Esophagus (tissue), 2 donors: ENCODE measurements at regions not wholly inside any gene's neighbourhood (a gene's known extent, or its start where the extent isn't known, plus 50 kb on each side); places are given as distances from the start of the nearest gene placed in this dataset.

Experiments used
- H3K27ac ChIP-seq, 2 donors: one replicate each; pipeline ENCODE4 v1.5.1; 2013; ENCODE audit warnings: low read depth in 2 of 2, mild to moderate bottlenecking in 2 of 2, inconsistent platforms in 1 of 2, low read length in 1 of 2, moderate library complexity in 1 of 2
- H3K27me3 ChIP-seq, 2 donors: one replicate each; pipeline ENCODE4 v1.6.1; 2013; ENCODE audit warnings: low read length in 2 of 2, control low read depth in 1 of 2, mild to moderate bottlenecking in 1 of 2; ENCODE audit not compliant: insufficient read depth in 2 of 2, control insufficient read depth in 1 of 2
- H3K36me3 ChIP-seq, 2 donors: one replicate each; pipeline ENCODE4 v1.6.1; 2013; ENCODE audit warnings: low read length in 1 of 2; ENCODE audit not compliant: control insufficient read depth in 2 of 2, insufficient read depth in 2 of 2
- H3K4me1 ChIP-seq, 2 donors: one replicate each; pipeline ENCODE4 v1.6.1; 2013; ENCODE audit warnings: low read length in 1 of 2; ENCODE audit not compliant: control insufficient read depth in 2 of 2, insufficient read depth in 2 of 2
- H3K4me3 ChIP-seq, 2 donors: one replicate each; pipeline ENCODE4 v1.5.1; 2013; ENCODE audit warnings: low read length in 2 of 2, mild to moderate bottlenecking in 2 of 2, low read depth in 1 of 2, moderate library complexity in 1 of 2
- H3K9me3 ChIP-seq, 2 donors: one replicate each; pipeline ENCODE4 v1.6.1; 2013; ENCODE audit warnings: mild to moderate bottlenecking in 2 of 2, low read depth in 1 of 2, low read length in 1 of 2, moderate library complexity in 1 of 2; ENCODE audit not compliant: control insufficient read depth in 2 of 2, insufficient read depth in 1 of 2
- WGBS, 2 donors: extraction: QIAGEN DNeasy Blood & Tissue Kit; methylation state at CpG; one replicate each; pipeline ENCODE4 v1.1.7; 2013; 5-methylcytosine and 5-hydroxymethylcytosine counted together
- donor health status: healthy with polysubstance abuse.
- donor health status: Bipolar disorder and iron deficiency.

DNA sequence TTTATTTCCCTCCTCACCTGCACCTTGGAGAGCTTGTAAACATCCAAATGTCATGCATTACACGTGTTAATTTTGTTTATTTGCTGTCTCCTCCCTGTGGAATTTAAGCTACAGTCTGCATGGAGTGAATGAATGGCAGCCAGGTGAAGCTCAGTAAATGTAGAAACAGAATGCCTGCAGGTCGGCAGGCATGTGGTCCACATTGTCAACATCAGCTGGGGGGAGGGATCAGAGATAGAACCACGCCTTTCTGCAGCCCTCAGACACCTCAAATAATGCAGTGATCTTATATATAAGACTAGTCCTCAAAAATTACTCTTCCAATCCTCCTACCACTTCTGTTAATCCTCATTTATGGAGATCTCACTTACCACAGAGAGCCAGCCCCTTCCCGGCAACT, 131.2 kb upstream of the KIT start:
- no peaks in the 10 kb centered on the region for H3K9me3 ChIP-seq
- H3K4me3 ChIP-seq = no peak overlapping the region
- peaks cover 0 to 3% of the 10 kb centered on the region in 2 donors for H3K4me1 ChIP-seq
- H3K27ac ChIP-seq = no peak overlapping the region
- H3K27me3 ChIP-seq = no peaks in the 10 kb centered on the region
- H3K36me3 ChIP-seq = no peaks in the 10 kb centered on the region
- WGBS, 2 donors = 54 to 58% methylated on average over 4 of the region's 4 CpGs

DNA sequence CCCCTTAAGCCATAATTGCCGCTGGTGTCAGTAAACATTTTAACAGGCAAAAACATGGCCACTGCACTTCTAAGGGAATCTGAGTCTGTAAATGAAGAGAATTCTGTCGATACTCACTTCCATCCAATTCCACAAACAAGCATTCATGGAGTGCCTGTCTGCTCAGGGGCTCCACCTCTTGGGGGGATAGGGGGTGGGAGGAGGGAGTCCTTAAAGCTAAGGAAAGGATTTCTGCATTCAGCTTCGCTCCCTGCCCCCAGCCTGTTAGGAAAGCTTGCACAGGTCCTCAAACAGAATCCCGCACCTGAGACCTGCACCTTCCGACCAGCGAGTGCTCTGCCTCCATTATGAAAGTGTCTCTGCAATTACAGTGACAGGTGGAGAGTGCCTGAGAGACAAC, 130.2 kb upstream of the KIT start:
- no peaks in the 10 kb centered on the region for H3K36me3 ChIP-seq
- no peak overlapping the region for H3K4me3 ChIP-seq
- no peak overlapping the region for H3K27ac ChIP-seq
- H3K4me1 ChIP-seq = peaks cover 0 to 3% of the 10 kb centered on the region in 2 donors
- H3K9me3 ChIP-seq = no peaks in the 10 kb centered on the region
- H3K27me3 ChIP-seq = no peaks in the 10 kb centered on the region
- 82 to 85% methylated on average over 6 of the region's 6 CpGs for WGBS, 2 donors

DNA sequence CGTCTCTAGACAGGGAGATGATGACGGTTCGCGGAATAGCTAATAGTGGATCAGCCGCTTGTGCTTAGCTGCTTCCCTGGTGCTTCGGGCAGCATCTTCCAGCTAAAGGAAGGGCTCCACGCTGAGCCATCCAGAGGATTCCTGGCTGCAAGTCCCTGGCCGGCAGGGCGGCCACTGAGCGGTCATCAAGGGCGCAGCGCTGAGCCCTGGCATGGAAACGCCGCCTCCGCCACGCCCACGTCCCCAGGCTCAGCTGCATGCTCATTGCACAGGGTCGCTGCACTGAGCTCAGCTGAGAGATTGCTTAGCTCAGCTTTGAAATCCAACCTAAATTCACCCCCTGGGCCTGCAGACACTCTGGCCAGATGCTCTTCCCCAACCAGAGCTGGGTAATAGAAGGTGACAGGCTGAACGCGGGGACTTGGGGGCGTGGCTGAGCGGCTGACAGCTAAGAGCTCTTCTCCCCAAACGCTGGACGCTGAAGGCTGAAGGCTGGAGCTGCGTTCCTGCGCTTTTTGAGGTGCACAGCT, 118.2 kb upstream of the KIT start:
- Histone ChIP-seq H3K27me3 (no peaks in the 10 kb centered on the region), H3K27ac (no peak overlapping the region), H3K4me3 (peak overlapping the region; percentile 35 to 44), H3K4me1 (peaks cover 2 to 5% of the 10 kb centered on the region in 2 donors), H3K36me3 (no peaks in the 10 kb centered on the region), H3K9me3 (no peaks in the 10 kb centered on the region)
- WGBS, 2 donors = 8 to 11% methylated on average over 26 of the region's 26 CpGs

- Histone ChIP-seq H3K27me3 (no peaks in the 10 kb centered on the region), H3K4me1 (peaks cover 2 to 5% of the 10 kb centered on the region in 2 donors), H3K27ac (no peak overlapping the region), H3K9me3 (no peaks in the 10 kb centered on the region), H3K4me3 (no peak overlapping the region), H3K36me3 (no peaks in the 10 kb centered on the region)
- 62 to 76% methylated on average over 2 of the region's 2 CpGs for WGBS, 2 donors
Observed at GRCh38 chr4:54540931-54541330, 116.8 kb upstream of the KIT start.

- no peaks in the 10 kb centered on the region for H3K36me3 ChIP-seq
- no peak overlapping the region for H3K4me3 ChIP-seq
- peaks cover 5 to 6% of the 10 kb centered on the region in 2 donors for H3K4me1 ChIP-seq
- H3K9me3 ChIP-seq = no peaks in the 10 kb centered on the region
- no peaks in the 10 kb centered on the region for H3K27me3 ChIP-seq
- 68 to 71% methylated on average over 10 of the region's 10 CpGs for WGBS, 2 donors
- no peak overlapping the region for H3K27ac ChIP-seq
Observed at GRCh38 chr4:54541426-54542118, 116.2 kb upstream of the KIT start.

GRCh38 chr4:54542119-54542438, 115.7 kb upstream of the KIT start:
- WGBS, 2 donors = 30 to 48% methylated on average over 2 of the region's 2 CpGs
- no peak overlapping the region for H3K27ac ChIP-seq
- no peak overlapping the region for H3K4me3 ChIP-seq

DNA sequence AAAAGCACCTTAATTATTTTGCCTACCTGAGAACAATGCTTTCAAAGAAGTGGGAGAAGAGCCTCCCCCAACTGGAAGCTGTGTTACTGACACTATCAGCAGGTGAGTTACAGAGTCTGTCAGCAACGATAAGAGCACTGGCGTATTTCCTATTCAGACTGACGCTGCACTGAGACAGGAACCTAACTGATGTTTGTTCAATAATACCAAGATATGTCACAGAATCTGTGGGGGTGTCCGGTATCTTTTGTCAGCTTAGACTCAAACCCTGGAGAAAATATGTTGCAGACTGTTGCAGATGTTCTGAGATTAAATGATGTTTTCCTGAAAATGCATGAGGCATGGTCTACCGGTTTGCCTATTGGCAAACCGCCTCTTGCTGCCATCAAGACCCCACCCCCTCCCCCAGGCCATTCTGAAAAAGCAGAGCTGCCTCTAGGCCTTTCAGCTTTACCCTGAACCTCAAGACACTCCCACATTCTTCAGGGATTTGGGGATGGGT, 115.2 kb upstream of the KIT start:
- peaks cover 5 to 12% of the 10 kb centered on the region in 2 donors for H3K4me1 ChIP-seq
- no peaks in the 10 kb centered on the region for H3K27me3 ChIP-seq
- no peaks in the 10 kb centered on the region for H3K9me3 ChIP-seq
- no peak overlapping the region for H3K27ac ChIP-seq
- no peaks in the 10 kb centered on the region for H3K36me3 ChIP-seq
- H3K4me3 ChIP-seq = no peak overlapping the region
- 47 to 71% methylated on average over 6 of the region's 6 CpGs for WGBS, 2 donors

More at GRCh38 chr4:54542119-54542438, 115.7 kb upstream of the KIT start:
- Histone ChIP-seq H3K36me3 (no peaks in the 10 kb centered on the region), H3K9me3 (no peaks in the 10 kb centered on the region), H3K27me3 (no peaks in the 10 kb centered on the region), H3K4me1 (peaks cover 5 to 9% of the 10 kb centered on the region in 2 donors)

DNA sequence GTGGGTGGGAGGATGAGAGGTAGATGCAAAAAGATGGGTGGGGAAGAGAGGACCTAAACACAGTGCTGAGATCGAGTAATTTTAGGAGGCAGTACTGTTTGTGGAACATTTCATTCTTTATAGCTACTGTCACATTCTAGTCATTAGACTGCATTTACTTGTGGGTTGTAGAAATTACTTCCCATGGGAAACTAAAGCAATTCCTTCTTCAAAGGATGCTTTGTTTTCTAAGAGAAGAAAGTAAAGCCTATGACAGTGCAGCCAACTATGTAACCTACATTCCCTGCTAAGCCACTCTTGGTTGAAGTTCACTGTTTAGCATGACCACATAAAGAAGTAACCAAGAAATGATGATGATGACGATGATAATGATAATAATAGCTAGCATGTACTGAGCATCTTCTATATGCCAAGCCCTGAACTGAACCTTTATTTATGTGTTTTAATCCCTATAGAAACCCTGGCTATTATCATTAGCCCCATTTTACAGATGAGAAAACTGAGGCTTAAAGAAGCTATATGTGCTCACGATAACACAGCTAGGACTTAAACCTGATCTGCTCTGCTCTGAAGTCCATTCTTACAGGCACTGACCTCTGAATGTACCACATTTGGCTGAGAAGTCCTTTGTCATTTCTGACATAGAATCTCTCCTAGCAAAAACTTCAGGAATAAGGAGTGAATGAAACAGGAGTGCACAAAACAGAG, 114.5 kb upstream of the KIT start:
- no peaks in the 10 kb centered on the region for H3K27me3 ChIP-seq
- 81 to 85% methylated on average over 3 of the region's 3 CpGs for WGBS, 2 donors
- peaks cover 5 to 12% of the 10 kb centered on the region in 2 donors for H3K4me1 ChIP-seq
- H3K9me3 ChIP-seq = no peaks in the 10 kb centered on the region
- H3K36me3 ChIP-seq = no peaks in the 10 kb centered on the region
- no peak overlapping the region for H3K4me3 ChIP-seq
- no peak overlapping the region for H3K27ac ChIP-seq

DNA sequence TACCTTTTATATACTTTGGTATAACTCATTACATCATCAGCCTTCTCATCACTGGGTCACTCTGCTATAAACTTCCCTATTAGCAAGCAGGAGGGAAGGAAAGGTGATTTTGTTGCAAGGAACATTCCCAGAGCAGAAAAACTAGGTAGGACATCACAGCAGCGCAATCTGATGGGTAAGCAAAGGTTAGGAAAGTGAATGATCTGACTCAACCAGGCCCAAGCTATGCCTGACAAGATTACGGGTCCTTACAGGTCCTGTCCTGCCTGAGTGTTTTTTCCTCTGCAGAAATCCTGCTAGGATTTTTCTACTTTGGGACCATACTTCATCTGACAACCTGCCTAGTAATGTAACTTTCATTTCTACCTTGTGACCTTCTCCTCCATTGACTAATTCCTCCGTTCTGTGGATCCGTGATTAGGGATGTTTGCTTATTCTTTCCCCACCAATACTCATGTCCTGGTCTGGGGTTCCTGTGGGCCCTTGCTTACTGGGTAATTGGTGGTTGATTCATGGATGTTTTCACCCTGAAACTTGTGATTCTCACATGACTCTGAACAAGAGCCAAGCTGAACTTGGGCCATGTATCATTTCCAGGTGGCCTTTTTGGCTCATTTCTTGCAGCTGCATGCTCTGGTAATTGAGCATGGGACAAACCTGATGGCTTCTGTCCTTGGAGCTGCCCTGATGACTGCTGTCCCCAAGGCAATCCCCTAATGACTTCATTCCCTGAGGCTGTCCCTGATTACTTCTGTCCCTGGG, 111.9 kb upstream of the KIT start:
- WGBS, 2 donors = 61 to 71% methylated on average over 4 of the region's 4 CpGs
- Histone ChIP-seq H3K27me3 (no peaks in the 10 kb centered on the region), H3K9me3 (peaks cover 0 to 3% of the 10 kb centered on the region in 2 donors), H3K4me3 (no peak overlapping the region), H3K4me1 (peaks cover 0 to 12% of the 10 kb centered on the region in 2 donors), H3K36me3 (no peaks in the 10 kb centered on the region), H3K27ac (peak overlapping the region in 1 of 2 donors; percentile 45)
